Middle frontal gyrus (tissue), 1 donor: ENCODE measurements at regions not wholly inside any gene's neighbourhood (a gene's known extent, or its start where the extent isn't known, plus 50 kb on each side); places are given as distances from the start of the nearest gene placed in this dataset.

Experiments
- DNase-seq: peaks from one replicate; pipeline ENCODE4 v3.0.0-alpha.2; 2015; ENCODE audit warnings: low spot score; ENCODE audit errors: extremely low spot score

GRCh38 chr4:54543088-54543795 lies 114.5 kb upstream of the KIT start:
- DNase-seq: no peak

- DNase-seq: no peak
Measured at GRCh38 chr4:54545663-54546424, 111.9 kb upstream of the KIT start.

- DNase-seq: no peak
Measured at GRCh38 chr4:54547299-54548097, 110.3 kb upstream of the KIT start.

- no peak for DNase-seq
Measured at GRCh38 chr4:54548098-54548620, 109.6 kb upstream of the KIT start.

- DNase-seq: no peak
Measured at GRCh38 chr4:54548831-54549460, 108.8 kb upstream of the KIT start.

- DNase-seq: no peak
Measured at GRCh38 chr4:54550395-54551171, 107.2 kb upstream of the KIT start.

- no peak for DNase-seq
Measured at GRCh38 chr4:54553001-54553400, 104.8 kb upstream of the KIT start.

GRCh38 chr4:54554339-54554990 lies 103.3 kb upstream of the KIT start:
- no peak for DNase-seq

- DNase-seq: no peak
Measured at GRCh38 chr4:54556051-54556450, 101.7 kb upstream of the KIT start.

GRCh38 chr4:54556587-54556986 lies 101.2 kb upstream of the KIT start:
- DNase-seq: no peak

- no peak for DNase-seq
Measured at GRCh38 chr4:54558889-54559677, 98.7 kb upstream of the KIT start.

GRCh38 chr4:54560513-54560912 lies 97.2 kb upstream of the KIT start:
- DNase-seq: no peak

- no peak for DNase-seq
Measured at GRCh38 chr4:54561940-54562339, 95.8 kb upstream of the KIT start.

GRCh38 chr4:54566608-54567007 lies 91.1 kb upstream of the KIT start:
- DNase-seq: no peak

GRCh38 chr4:54567327-54567726 lies 90.4 kb upstream of the KIT start:
- DNase-seq: no peak

- no peak for DNase-seq
Measured at GRCh38 chr4:54568184-54568583, 89.6 kb upstream of the KIT start.

- DNase-seq: no peak
Measured at GRCh38 chr4:54570822-54571221, 86.9 kb upstream of the KIT start.

GRCh38 chr4:54571293-54572151 lies 86.2 kb upstream of the KIT start:
- no peak for DNase-seq
